ENCODE measurements at regions not wholly inside any gene's neighbourhood (a gene's known extent, or its start where the extent isn't known, plus 50 kb on each side); places are given as distances from the start of the nearest gene placed in this dataset.

DNA sequence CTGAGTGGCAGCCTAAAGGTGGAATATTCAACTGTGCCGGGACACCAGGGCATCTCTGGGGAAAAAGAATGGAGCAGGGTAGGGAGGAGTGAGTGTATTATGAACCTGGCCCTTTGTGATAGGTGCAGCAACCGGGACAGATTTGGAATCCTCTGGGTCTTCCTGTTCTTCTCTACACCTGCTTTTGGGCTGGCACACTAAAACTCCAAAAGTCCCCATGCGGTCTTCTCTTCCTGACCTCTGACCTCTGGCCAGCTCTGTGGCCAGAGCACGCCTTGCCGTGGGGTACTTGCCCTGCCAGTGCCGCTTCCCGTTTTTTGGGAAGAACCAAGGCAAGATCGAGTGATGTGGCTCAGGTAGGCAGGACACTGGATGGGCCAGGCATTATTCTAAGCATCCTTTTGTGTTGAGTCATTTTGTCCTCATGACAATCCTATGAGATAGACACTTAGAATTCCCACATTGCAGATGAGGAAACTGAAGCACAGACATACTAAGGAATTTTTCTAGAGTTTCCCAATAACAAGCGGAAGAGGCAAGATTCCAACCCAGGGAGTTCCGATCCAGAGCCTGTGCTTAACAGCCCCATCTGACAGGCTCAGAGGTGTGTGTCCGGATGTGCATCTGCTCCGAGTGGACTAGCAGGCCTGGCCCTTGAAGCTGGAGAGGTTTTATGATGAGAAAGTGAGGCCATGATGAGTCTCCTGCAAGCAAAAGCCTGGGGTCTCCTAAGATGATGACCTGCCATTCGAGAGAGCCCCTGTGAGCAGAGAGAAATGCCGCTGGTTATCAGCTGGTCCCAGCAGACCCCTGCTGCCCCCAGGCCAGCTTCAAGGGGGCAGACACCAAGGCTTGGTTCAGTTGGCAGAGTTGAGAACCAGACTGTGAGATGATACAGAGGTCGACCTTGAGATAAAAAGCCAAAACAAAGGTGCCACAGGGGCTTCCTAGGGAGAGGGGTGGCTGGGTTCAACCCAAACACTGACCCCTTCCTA, 67.9 kb upstream of the ESRRB start:
- no peak for DNase-seq

DNA sequence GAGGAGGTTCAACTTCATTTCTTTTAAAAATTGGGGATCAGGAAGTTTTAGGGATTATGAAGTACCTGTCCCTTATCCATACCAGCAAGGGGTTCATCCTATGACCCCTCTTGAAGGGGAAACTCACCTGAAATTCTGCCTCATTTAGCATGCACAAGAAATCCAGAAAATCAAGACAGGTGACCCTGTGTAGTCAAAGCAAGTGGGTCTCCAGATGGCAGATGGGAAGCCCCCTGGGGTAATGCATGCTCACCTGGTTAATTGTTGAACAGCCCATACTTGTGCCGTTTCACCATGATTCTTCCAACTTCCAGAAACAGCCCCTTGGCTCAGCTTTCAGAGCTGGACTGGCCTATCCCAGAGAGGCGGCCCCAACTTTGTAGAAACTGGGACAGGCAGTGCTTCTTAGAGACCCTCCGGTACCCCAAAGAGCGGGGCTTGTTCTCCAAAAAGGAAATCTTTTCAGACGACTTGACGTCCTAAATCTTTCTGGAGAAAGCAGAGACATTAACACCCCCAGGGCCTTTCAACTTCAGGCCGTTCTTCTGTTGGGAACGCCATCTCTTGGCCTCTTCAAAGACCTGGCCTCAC, 66.3 kb upstream of the ESRRB start:
- no peak for DNase-seq

DNA sequence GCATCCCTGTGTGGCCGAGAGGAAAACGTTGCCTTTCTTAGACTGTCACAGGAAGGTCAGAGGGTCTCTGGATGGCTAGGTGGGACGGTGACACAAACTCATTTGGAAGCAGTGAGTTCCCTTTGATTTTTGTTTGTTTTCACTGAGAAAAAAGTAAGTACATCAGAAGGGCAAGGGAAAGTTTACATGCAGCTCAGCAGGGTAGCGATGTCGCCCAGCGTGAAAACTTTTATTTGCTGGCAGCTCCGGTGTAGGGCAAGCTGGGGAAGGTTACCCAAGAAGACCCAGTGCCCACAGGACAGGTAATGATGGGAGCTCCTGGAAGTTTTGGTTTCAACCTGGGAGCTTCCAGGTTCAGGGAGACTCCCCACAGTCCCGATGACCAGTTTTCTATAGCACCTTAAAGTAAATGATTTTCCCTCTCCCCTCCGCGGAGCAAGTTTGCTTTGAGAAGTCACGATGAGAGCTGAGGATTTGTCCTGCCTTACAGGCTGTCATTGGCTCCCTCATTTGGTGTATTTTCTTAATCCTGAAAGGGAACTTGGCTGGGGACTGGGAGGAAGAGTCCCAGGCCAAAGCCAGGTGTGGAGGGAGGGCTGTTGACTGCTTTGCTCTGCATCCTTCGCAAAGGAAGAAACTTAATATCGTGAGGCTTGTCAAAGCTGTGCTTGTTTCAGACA, 64.7 kb upstream of the ESRRB start:
- no peak for DNase-seq

DNA sequence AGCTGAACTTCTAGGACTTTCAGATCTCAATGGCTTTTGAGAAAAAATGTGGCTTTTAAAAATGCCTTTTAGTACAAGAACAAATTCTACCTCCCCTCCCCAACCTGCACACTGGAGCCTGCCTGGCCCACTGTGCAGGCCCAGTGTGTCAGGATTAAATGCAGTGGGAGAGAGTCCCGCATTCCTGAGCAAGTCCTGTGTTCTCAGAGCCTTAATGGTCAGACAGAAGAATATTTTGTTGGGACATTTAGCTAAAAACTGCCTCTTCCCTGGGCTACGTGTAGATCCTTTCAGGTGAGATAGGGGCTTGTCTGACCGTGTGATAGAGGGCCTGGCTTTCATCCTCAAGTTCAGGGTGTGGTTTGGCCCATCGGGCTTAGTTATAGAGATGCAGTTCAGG, 63.1 kb upstream of the ESRRB start:
- DNase-seq = no peak

DNA sequence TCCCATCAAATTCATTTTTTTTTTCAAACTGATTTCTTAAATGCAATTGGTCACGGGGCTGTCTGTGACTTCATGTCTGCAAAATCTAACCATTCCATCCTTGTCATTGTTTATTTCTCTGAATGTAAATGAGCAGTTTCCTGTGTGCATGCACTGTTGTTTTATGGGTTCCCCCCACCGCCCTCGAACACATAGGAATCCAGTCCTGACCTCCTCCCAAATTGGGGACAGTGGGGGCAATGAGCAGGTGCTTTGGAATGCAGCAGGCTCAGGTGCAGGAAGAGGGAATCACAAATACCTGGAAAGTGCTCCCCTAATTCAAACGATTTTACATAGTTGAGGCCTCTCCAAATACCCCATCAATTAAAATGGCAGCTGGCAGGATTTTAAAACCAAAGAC, 62.6 kb upstream of the ESRRB start:
- DNase-seq = no peak

DNA sequence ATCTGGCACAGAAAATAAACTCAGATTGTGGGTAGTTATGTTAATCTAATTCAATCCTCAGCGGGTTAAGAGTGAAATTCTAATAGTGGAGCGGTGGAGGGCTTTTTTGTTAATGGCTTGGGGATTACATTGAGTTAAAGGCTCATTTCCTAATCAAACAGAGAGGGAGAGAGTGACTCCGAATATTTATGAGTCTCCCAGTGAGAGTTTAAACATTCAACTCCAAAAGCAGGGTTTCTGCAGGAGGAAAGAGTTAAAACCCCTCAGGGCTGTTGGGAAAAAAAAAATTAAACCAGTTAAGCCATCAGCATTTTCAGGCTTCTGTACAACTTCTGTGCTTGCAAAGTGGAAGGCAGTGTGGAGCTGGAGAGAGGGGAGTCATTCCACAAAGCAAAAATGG, 62.1 kb upstream of the ESRRB start:
- DNase-seq = no peak

DNA sequence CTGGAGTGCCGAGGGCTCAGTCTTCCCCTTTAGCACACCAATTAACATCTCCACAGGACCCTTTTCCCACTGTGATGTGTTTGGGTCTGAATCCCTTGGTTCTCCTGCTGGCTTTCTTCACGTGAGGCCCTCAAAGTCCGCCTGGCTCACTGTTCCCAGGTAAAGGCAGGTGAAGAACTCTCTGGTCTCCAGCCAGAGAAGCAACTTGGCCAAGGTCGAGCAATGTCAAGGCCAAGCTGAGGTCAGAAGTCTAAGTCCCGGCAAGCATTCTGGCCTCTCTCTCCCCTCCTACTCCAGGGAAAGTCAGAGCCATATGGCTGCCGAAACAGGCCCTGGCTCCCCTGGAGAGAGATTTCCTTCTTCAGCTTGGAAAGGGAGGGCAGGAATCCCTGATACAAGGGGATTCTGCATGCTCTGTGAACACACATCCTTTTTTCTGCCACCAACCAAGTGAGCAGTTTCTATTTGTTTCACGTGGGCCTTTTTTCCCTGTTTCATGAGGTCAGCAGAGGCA, 61.4 kb upstream of the ESRRB start:
- no peak for DNase-seq

DNA sequence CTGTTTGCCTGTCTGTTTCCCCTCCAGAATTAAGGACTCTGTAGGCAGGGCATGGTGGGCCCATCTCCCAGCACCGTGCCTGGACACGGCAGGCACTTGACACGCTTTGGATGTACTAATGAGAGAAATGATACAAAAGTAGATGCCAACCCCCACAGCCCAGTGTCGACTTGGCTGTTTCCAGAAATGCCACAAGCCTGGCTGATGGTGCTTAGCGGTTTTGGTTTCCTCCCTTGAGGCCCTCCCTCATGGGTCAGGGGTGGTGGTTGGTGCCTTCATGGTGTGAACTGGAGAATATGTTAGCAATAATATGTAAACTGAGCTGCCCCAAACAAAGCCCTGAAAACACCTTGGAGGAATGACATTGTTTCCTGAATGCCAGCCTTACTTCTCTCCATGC, 55.5 kb upstream of the ESRRB start:
- DNase-seq = no peak

DNA sequence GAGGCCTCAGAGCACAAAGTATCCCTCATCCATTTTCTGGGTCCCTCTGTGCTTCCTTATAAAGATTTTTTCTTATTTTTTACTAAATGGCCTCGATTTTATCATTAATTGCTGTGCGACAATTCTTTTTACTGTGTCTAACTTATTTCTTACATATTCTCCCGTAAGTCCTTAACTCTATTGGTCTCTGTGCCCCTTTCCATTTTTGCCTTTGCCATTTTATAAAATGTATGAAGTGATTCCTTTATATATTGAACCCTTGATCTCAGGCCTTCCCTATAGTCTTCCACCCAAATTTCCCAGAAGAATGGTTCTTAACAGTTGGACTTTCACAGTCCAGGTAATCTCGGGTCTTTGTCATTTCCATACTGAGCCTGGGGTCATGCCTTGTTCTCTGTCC, 55.0 kb upstream of the ESRRB start:
- no peak for DNase-seq

DNA sequence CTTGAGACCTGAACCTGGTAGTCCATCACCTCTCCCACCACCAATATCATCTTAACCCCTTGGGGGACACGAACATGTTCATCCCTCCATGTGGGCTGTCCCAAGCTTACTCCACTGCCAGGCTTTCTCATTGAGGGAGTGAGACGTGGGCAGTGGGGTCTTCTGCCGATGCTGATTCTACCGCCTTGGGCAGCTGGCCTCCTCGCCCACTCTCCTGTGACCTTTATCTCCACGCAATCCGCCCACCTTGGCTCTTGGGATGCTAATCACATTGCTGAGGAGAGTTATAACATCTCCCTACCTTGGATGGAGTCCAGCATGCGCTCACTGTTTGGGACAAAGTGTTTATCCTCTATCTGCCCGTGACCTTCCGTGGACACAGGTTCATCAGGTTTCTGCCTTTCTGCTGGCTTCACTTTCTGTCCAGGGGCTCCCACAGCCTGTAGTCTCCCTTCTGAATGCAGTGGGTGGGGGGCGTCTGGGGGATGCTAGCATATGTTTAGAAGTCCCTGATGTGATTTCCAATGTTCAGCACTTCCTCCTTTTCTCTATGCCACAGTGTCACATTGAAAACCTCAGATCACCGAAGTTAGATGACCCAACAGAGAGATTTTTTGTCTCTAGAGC, 53.2 kb upstream of the ESRRB start:
- DNase-seq = no peak

DNA sequence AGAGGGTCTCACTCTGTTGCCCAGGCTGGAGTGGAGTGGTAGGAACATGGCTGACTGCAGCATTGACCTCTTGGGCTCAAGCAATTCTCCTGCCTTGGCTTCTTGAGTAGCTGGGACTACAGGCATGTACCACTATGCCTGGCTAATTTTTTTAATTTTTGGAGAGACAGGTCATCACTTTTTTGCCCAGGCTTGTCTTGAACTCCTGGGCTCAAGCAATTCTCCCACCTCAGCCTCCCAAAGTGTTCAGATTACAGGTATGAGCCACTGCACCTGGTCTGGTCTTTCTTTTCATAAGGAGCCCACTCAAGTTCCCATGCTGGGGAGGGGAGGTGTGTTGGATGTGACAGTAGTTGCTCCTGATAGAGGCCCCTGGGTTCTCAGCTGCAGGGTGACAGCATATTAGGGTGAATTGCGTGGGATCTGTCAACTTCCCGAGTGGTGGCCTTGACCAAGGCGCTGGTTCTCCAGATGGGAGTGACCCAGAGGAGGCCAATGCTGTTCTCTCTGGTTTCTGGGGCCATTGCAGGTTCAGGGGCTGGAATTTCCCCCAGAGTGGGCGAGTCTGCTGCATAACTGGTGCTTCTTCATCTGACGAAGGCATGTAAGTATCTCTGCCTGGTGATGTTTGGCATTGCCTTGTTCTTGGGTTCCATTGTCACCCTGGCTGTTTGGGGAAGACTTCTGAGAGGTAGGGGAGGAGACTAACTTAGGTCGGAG, 52.4 kb upstream of the ESRRB start:
- DNase-seq = no peak

DNA sequence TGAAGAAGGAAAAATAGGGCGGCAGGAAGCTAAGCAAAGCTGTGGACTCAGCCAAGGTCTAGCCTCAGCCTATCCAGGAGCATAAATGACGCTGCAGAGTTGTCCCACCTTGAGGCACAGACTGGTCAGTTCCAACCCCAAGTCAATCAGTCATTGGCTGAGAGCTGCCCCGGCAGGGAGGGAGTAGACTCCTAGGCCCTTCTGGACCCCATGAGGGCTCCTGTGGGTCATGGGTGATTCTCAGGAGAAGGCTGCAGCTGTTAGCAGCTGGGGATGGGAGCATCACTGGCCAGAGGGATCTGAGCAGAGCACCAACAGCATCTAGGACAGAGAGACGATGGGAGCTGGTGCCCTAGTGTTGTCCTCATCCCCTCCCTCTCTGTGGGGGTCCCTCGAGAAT, 51.8 kb upstream of the ESRRB start:
- no peak for DNase-seq

Measured in eye (tissue), 1 donor.